Retinal pigment epithelial cell (primary cell): ENCODE measurements at regions not wholly inside any gene's neighbourhood (a gene's known extent, or its start where the extent isn't known, plus 50 kb on each side); places are given as distances from the start of the nearest gene placed in this dataset.
"Not testable (repeated sequence)": the region's sequence is repeated elsewhere in the genome, so short reads cannot be mapped to it uniquely, and the experiment has no call there.

ENCODE experiments used
- DNase-seq: peaks from one replicate; pipeline ENCODE4 v3.0.0-alpha.2; 2010; ENCODE audit warnings: low read depth
- H3K4me3 ChIP-seq: 2 replicates; pipeline ENCODE4 v1.5.1; 2011; ENCODE audit warnings: mild to moderate bottlenecking, low read length, control low read depth, moderate library complexity
- CTCF ChIP-seq: conservative IDR thresholded peaks from 2 replicates; pipeline ENCODE4 v1.5.1; 2011; ENCODE audit warnings: low read depth, low read length, control low read depth, inconsistent platforms

GRCh38 chr5:102625468-102625867 lies 126.7 kb upstream of the SLCO6A1 start:
- no peak overlapping the region for H3K4me3 ChIP-seq
- no peak for DNase-seq
- TF ChIP-seq CTCF: no peak

GRCh38 chr5:102625928-102626327 lies 127.1 kb upstream of the SLCO6A1 start:
- no peak for TF ChIP-seq CTCF
- DNase-seq: no peak
- H3K4me3 ChIP-seq: no peak overlapping the region

GRCh38 chr5:102627315-102627714 lies 127.8 kb upstream of the PAM start:
- no peak for TF ChIP-seq CTCF
- DNase-seq: no peak
- no peak overlapping the region for H3K4me3 ChIP-seq

GRCh38 chr5:102628441-102629175 lies 126.5 kb upstream of the PAM start:
- no peak for DNase-seq
- no peak for TF ChIP-seq CTCF
- no peak overlapping the region for H3K4me3 ChIP-seq

GRCh38 chr5:102629827-102630605 lies 125.1 kb upstream of the PAM start:
- no peak for TF ChIP-seq CTCF
- no peak for DNase-seq
- no peak overlapping the region for H3K4me3 ChIP-seq

GRCh38 chr5:102635399-102635798 lies 119.7 kb upstream of the PAM start:
- not testable (repeated sequence) for DNase-seq, H3K4me3 ChIP-seq

GRCh38 chr5:102638316-102638715 lies 116.8 kb upstream of the PAM start:
- no peak for DNase-seq
- TF ChIP-seq CTCF: no peak
- no peak overlapping the region for H3K4me3 ChIP-seq
